ENCODE measurements at regions not wholly inside any gene's neighbourhood (a gene's known extent, or its start where the extent isn't known, plus 50 kb on each side); places are given as distances from the start of the nearest gene placed in this dataset.

DNA sequence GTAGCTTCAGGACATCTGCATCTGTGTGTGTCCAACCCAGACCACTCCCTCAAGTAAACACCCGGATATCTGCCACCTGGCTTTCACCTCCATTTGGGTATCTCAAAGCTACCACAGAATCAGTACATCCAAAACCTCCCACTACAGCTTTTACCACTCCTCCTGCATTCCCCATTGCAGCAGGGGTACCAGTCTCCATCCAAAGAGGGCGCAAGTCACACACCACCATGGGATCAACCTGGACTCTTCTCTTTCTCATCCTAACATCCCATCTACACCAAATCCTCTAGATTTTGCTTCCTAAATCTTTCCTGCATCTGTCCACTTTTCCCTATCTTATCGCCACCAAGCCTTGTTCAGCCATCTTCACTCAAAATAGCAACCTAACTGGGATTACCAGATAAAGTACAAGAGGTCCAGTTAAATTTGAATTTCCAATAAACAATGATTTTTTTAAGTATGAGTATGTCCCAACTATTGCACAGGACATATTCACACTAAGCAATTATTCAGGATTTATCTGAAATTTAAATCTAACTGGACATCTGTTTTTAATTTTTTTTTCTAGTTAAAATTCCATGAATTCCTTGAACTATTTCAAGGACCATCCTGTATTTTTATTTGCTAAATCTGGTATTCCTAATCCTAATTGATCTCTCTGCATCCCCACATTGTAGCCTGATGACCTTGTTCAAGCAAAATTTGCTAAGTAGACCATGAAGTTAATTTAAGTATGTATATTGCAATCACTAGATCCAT lies 164.3 kb upstream of the MLN start:
- no peak for DNase-seq

DNA sequence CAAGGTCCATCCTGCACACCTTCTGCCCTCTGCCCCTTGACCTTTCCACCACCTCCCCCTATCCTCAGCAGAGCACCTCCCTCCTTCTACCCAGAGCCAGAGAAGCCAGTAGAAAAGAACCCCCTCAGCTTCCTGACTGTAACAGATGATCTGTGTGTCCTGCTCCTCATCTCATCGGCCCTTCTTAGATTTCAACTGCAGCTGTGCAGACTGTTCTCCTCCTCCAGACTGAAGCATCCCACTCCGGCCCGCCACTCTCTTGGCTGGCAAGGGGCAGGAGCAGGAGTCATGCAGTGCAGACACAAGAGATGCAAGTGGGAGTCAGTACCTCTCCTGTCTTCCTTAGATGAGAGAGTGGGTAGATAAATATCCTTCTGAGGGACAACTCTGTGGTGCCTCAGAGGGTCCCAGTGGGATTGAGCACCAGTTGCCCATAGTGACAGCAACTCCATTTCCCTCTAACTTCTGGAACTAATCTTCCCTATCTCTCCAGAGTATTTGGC lies 163.5 kb upstream of the MLN start:
- DNase-seq = no peak

DNA sequence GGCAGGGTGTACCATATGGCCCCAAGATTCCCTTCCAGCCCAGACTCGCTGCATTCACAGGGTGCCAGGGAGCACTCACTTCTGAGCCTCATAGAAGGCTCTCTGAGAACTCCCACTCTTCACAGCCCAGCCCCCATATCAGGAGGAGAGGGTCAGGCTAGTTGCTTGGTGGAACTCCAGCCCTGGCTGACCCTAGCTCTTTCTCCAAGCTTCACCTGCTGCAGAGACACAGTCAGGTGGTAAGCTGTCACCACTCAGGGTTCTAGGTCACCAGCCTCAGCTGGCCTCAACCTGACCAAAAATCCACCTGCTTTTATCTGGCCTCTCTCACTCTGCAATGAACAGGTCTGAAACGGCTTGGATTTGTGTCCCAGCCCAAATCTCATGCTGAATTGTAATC lies 162.7 kb upstream of the MLN start:
- DNase-seq = no peak

DNA sequence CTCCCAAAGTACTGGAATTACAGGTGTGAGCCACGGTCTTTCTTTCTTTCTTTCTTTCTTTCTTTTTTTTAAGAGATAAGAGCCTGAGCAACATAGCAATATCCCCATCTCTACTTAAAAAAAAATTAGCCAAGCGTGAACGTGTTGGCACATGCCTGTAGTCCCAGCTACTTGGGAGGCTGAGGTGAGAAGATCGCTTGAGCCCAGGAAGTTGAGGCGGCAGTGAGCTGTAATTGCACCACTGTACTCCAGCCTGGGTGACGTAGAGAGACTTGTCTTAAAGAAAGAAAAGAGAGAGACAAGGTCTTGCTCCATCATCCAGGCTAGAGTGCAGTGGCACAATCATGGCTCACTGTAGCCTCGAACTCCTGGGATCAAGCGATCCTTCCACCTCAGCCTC lies 162.0 kb upstream of the MLN start:
- no peak for DNase-seq

DNA sequence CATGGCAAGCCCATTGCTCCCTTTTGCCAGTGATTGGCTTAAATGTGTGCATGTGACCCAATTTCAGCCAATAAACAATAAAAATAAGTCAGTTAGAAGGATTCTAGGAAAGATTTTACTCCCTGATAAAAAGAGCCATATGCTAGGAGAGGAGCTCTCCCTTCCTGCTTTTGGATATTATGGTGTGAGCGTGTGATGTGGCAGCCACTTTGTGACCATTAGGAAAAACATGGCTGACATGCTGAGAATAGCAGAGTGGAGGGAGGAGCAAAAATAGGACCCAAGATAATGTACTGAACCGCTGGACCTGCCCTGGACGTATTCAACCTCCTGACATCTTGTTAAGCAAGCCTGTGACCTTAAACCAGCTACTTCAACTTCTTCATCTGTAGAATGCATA lies 160.6 kb upstream of the MLN start:
- no peak for DNase-seq

DNA sequence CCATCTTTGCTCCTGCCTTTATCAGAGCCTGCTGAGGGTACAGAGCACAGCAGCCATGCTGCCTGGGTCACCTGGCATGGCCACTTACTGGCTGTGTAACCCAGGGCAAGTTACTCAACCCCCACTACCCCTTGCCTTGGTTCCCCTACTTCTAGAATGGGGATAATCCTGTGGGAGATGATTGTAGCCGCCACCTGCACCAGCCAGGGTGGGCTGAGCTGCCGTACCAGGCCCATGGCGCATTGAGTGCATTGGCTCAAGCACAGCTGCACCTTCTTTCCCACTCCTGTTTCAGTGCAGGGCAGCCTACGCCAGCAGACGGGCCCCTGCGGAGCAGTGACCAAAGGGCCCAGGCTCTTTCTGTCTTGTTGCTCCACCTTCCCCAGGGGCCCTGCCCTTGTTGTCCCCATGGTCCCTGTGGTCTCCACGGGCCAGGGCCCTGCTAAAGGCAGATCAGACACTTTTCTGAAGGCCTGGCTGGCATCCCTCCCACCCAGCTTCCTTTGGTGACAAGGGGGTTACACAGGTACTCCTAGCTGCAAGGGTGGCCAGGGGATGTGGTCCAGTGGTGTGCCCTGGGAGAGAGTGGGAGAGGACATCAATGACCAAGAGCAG lies 159.4 kb upstream of the MLN start:
- no peak for DNase-seq

DNA sequence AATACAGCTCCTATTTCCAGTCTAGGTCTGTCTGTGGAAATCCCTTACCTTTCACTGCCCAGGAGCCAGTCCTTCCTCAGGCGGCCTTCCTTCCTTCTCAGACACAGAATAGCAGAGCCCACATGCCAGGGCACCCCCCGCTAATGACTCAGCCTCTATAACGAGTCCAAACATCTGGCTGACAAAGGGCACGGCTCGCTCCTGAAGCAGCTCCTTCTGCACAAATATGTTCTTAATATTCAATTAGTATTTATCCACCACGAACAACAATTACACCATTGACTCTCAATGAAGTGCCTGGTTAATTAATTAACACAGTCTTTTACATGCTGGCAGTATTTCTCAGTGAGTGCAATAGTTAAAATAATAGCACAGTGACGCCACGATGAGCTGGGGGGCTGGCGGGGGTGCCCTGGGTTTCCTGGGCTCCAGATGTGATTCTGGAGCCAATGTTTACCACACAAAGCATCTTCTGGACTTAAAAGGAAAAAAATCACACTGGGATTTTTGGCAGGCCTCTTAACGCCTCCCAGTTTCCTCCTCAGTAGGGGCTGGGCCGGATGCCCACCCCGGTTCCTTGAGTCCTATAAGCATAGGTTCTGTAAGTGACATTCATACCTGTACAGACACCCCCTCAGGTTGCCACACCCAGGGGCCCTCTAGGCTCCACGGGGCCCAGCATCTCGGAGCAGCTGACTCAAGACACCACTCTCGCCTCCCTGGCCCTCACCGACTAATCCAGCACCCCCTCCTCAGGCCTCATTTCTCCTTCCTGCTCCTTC lies 158.6 kb upstream of the MLN start:
- DNase-seq = no peak

DNA sequence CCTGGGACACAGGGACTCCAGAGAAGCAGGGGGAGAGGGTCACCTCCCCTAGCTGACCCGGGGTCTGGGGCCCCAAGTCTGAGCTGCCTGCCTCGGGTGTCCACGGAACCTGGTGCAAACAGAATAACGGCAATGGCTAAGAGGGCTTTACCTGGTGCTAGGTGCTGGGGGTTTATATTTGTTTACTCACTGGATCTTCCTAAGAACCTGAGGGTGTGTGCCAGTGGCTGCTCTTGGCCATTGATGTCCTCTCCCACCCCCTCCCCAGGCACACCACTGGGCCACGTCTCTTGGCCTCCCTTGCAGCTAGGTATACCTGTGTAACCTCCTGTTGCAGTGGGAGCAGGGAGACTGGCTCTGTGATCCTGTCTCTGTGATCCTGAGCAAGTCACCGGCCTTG lies 157.9 kb upstream of the MLN start:
- no peak for DNase-seq

DNA sequence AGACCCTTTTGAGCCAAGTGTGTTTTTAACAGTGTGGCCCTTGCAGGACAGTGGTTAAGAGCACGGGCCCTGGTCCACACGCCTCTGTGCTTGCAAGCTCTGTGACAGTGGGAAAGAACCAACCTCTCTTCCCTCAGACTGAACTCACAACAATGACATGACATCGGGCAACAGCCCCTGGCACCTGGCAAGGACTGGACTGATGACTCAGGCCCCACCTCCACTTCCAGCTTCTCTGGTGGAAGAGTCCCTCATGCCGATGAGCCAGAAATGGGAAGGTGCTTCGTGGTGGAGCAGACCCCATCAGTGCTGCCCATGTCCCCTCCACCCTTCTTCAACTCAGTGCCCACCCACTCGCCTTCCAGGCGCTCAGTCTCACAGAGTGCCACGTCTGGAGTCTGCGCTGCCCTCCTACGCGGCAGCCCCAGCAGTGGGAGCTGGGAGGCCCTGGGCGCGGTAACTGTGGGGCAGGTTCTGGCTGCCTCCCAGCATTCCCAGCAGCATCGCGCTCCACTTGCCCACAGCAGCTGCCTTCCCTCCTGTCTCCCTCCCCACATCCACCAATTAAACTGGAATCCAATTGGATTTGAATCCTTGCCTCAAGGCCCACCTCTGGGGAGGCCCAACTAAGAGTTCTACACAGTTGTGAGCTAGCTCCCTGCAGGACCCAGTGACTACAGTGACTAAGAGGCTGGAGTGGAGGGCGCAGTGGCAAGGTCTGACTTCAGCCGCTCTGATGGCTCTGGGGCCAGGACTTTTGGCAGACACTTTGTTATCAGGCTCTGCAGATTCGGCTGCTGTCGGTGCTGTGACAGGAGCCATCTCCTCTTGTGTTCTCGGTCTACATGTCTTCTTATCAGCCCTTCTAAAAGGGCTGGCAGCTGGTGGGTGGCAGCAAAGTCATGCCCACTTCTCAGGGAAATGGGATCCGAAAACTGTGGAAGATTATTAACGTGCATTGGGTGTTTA lies 156.8 kb upstream of the MLN start:
- DNase-seq = no peak

DNA sequence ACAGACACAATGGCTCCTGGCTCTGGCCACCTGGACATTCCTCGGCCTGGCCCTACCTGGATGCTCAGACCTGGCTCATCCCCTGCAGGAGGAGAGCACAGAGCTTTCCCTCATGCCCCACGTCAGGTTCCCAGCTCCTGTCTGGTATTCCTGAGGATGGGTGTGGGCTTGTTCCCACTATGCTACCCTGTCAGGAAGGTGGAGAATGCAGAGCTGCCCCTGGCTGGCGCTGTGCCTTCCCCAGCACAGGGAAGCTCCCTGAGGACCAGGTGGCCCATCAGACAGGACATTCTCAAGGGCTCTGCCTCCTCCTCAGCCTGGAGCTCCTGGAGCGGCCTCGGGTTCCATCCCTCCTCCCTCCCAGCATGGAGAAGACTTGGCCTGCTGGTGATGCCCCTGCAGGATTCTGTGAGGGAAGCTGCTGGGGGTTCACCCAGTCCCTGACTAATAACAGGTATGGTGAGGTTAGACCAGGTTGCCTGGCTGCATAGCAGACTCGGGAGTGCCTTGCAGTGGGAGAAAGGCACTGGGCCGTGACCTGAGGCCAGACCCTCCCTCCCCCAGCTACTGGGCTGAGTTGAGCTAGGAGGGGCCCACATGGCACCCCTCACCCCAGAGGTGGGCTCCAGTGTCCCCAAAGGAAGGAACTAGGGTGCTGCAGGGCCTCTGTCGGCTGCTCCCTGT lies 156.0 kb upstream of the MLN start:
- no peak for DNase-seq

DNA sequence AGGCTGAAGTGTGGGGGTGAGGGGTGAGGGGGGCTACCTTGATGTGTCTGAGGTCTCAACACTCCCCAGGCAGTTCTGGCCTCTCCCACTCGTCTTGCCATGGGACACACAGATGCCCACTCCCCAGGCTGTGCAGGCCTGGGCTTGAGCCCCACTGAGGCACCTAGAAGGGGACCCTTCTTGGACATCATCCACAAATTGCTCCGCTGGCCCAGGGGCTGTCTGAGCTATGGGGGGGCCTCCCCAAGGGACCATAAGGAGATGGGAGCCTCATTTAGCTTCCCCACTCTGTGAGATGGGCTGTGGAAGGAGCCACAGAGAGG lies 155.5 kb upstream of the MLN start:
- no peak for DNase-seq

DNA sequence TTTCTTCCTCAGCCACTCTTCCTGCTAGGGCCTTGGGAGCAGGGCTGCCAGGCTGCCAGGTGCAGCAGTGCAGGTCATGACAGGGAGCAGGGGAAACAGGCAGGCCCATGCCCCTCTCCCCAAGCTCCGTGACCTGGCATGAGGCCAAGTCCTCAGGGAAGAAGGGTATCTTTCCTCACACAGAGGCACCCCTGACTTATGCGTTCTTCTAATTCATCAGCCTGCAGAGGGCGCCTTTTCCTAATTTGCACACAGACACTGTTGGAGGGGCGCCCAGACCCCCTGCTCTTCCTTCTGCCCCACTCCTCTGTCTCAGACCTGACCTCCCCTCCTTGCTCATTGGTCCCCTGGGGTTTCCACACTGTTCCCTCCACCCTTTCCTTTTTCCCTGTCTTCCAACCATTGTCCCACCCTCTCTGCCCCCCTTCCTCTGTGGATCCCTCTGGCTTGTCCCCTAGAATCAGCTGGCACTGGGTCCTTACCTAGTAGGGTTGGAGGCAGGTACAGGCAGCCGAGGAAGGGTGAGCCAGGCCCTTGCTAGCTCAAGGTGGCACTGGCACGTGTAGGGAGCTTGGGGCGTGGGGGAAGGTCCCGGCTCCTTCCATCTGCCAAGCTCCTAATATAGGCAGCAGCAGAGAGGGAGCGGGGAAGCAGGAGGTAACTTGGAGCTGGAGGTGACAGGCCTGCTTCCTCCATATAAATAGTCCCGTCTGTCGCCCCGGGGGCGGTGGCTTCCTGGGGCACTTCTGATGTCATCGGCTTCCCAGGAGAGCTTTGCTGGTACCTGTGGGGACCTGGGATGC lies 154.9 kb upstream of the MLN start:
- DNase-seq = no peak

DNA sequence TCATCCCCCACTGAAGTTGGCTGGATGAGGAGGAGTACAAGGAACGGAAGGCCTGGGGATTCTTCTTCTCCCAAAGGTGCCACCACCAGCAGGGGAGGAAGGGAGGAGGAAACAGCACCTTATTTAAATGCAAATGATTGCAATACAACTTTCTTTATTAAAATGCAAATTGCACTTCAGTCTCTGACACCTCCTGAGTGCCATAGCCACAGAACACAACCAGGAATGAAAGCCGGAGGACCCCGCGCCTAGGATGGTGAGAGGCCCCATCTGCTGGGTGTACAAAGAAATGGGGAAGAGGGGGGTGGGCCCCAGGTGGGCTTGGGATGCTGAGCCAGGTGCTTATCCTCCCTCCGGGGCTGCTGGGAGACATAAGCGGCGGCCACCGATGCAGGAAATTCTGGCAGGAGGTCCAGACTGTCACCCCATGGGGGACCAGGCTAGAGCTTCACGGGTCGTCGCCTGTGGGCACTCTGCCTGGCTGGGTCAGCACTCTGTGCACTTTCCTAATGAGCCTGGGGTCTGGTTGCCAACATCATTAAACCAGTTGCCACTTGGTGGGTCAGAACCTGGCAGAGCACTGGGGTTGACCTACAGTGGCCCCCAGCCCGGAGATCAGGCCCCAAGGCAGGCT lies 154.2 kb upstream of the MLN start:
- no peak for DNase-seq

DNA sequence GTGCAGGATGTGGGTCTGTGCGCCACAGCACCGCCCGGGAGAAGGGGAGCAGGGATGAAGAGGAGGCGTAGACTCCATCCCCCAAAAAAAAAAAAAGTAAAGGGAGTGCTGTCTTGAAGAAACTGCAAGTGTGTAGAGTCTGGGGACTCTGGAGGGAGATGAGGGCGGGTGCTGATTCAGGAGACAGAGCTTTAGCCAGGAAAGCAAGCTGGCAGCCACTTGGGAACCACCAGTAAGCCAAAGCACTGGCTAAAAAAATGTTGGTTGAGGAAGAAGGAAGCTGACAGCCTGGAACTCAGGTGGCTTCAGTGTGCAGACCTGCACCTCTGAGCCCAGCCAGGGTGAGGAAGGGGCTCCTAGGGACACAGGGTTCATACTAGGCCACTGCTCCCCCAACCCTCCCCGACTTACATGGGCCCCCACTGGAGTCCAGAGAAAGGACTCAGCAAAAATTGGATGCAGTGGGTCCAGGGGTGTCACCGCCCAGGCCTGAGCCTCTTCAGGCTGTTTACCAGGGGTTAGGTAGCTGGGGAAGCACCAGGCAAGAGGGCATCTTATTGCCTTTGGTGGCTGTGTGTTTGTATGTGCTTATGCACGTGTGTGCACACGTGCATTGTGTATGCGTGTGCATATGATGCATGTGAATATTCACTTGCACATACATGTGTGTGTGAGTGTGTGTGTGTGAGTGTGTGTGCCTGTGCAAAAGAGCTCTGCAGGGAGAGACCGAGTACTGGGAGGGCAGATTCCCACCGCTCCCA lies 153.5 kb upstream of the MLN start:
- no peak for DNase-seq

DNA sequence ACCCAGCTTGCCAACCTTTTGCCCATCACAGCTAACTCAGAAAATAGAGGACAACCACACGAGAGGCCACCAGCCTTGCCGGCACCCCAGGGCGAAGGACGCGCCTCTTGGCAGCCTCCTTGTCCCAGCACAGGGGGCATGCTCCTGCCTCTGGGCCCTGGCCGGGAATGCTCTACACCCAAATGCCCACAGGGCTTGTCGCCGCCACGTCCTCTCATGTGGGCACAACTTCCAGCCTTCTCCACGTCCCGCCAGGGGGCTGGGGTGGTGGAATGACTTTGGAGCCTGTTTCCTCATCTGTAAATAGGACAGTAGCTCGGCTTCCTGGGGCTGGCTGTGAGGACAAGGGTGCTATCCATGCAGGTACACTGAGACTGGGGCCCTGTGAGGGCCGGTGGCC lies 152.4 kb upstream of the MLN start:
- no peak for DNase-seq

DNA sequence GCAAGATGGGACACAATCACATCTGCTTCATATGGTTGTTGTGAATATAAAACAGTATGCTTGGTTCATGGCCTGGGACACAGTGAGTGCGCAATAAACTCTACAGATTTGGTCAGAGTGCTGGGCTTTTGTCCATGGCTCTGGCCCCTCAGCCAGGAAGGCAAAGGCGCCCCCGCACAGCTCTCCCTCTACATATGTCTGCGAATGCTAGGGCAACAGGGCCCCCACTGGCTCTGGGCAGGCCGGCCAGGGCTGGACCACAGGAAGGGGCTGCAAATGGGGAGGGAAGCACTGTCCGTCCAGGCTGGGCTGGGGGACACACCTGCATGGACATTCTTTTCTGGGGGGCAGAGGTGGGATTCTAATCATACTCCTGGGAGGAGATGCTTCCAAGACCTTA lies 151.8 kb upstream of the MLN start:
- no peak for DNase-seq

DNA sequence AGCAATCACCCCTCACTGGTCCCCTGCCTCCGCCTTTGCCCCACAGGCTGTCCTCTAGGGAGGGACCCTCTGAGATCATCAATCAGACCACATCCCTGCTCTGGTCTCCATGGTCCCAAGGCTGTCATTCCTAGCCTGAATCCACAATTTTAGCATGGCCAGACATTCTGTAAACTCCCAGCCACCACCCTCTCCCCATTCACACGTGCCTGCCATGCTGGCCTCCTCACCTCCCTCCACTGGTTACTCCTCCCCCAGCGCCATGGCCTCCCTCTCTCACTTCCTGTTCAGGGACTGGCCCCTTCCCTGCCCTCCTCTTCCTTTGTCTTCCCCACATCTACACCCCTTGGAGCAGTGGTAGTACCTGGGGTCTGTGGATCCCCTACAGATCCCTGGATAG lies 150.7 kb upstream of the MLN start:
- no peak for DNase-seq

DNA sequence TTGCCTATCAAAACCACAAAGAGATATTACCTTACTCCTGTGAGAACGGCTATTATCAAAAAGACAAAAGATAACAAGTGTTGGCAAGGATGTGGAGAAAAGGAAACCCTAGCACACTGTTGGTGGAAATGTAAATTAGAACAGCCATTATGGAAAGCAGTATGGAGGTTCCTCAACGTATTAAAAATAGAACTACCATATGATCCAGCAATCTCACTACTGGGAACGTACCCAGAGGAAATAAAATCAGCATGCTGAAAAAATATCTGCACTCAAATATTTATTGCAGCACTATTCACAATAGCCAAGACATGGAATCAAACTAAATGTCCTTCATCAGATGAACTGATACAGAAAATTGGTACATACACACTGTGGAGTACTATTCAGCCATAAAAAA lies 149.4 kb upstream of the MLN start:
- no peak for DNase-seq

DNA sequence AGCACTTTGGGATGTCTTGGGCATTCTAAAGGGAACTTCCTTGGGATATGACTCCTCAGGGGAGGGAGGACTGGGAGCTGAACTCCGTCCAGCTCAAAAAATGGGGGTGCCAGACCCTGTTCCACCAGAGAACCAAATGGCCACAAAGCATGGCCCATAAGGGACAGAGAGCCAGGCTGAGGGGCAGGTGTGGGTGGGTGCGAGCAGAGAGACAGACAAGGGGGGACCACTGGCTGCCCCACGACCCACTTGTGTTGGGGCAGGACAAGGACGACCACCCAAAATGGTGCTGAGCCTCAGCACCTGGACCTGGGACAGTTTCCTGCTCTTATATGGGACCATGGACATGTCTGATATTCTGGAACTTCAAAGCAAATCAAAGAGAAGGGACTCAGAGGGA lies 148.2 kb upstream of the MLN start:
- no peak for DNase-seq
